Endothelial cell (in vitro differentiated cells): ENCODE measurements at regions not wholly inside any gene's neighbourhood (a gene's known extent, or its start where the extent isn't known, plus 50 kb on each side); places are given as distances from the start of the nearest gene placed in this dataset.

ENCODE experiments used
- DNase-seq: peaks from one replicate; pipeline ENCODE4 v3.0.0; 2021; ENCODE audit warnings: low spot score
- H3K27ac Mint-ChIP-seq: one replicate; pipeline ENCODE4 v1.8.0; 2021; ENCODE audit warnings: mixed read lengths, inconsistent platforms; ENCODE audit not compliant: unreplicated experiment
- H3K27me3 Mint-ChIP-seq: one replicate; pipeline ENCODE4 v1.8.0; 2021; ENCODE audit warnings: mild to moderate bottlenecking, moderate library complexity, mixed read lengths, inconsistent platforms; ENCODE audit not compliant: unreplicated experiment
- H3K36me3 Mint-ChIP-seq: one replicate; pipeline ENCODE4 v1.8.0; 2021; ENCODE audit warnings: mild to moderate bottlenecking, low read depth, mixed read lengths, inconsistent platforms; ENCODE audit not compliant: unreplicated experiment
- H3K4me1 Mint-ChIP-seq: one replicate; pipeline ENCODE4 v1.8.0; 2021; ENCODE audit warnings: mild to moderate bottlenecking, mixed read lengths, inconsistent platforms; ENCODE audit not compliant: unreplicated experiment
- H3K4me3 Mint-ChIP-seq: one replicate; pipeline ENCODE4 v1.8.0; 2021; ENCODE audit warnings: mild to moderate bottlenecking, mixed read lengths, inconsistent platforms; ENCODE audit not compliant: unreplicated experiment
- H3K9me3 Mint-ChIP-seq: one replicate; pipeline ENCODE4 v1.8.0; 2021; ENCODE audit warnings: mixed read lengths, inconsistent platforms; ENCODE audit not compliant: unreplicated experiment
- CTCF ChIP-seq: fragments of 200-600 bp; sonication (generic); IDR thresholded peaks from one replicate; pipeline ENCODE4 v1.5.0; 2021; ENCODE audit warnings: antibody characterized with exemption; ENCODE audit not compliant: unreplicated experiment

- H3K27me3 Mint-ChIP-seq, result no peaks in the 10 kb centered on the region
- no peaks in the 10 kb centered on the region for H3K36me3 Mint-ChIP-seq
- no peaks in the 10 kb centered on the region for H3K4me1 Mint-ChIP-seq
- no peaks in the 10 kb centered on the region for H3K9me3 Mint-ChIP-seq
- no peak overlapping the region for H3K4me3 Mint-ChIP-seq
- H3K27ac Mint-ChIP-seq, result no peak overlapping the region
- TF ChIP-seq CTCF, result no peak
- no peak for DNase-seq
Observed at GRCh38 chrX:125424536-125424935, 104.9 kb downstream of the TEX13C start.

GRCh38 chrX:125436855-125437254 lies 117.2 kb downstream of the TEX13C start:
- H3K27me3 Mint-ChIP-seq, result peaks cover 2% of the 10 kb centered on the region
- no peak overlapping the region for H3K27ac Mint-ChIP-seq
- no peak for DNase-seq
- no peak overlapping the region for H3K4me3 Mint-ChIP-seq
- peak; percentile 27 for TF ChIP-seq CTCF
- no peaks in the 10 kb centered on the region for H3K4me1 Mint-ChIP-seq
- H3K36me3 Mint-ChIP-seq, result no peaks in the 10 kb centered on the region
- H3K9me3 Mint-ChIP-seq, result no peaks in the 10 kb centered on the region

- no peaks in the 10 kb centered on the region for H3K27me3 Mint-ChIP-seq
- H3K36me3 Mint-ChIP-seq, result no peaks in the 10 kb centered on the region
- no peak overlapping the region for H3K4me3 Mint-ChIP-seq
- H3K4me1 Mint-ChIP-seq, result no peaks in the 10 kb centered on the region
- TF ChIP-seq CTCF, result no peak
- H3K9me3 Mint-ChIP-seq, result no peaks in the 10 kb centered on the region
- no peak for DNase-seq
- H3K27ac Mint-ChIP-seq, result no peak overlapping the region
Observed at GRCh38 chrX:125439194-125439849, 119.7 kb downstream of the TEX13C start.

GRCh38 chrX:125444659-125445058 lies 125.0 kb downstream of the TEX13C start:
- Mint-ChIP-seq H3K4me1 (no peaks in the 10 kb centered on the region), H3K36me3 (no peaks in the 10 kb centered on the region)

More at GRCh38 chrX:125444659-125445058, 125.0 kb downstream of the TEX13C start:
- H3K27ac Mint-ChIP-seq, result no peak overlapping the region
- no peak overlapping the region for H3K4me3 Mint-ChIP-seq
- H3K9me3 Mint-ChIP-seq, result no peaks in the 10 kb centered on the region
- TF ChIP-seq CTCF, result no peak
- peaks cover 2% of the 10 kb centered on the region for H3K27me3 Mint-ChIP-seq
- no peak for DNase-seq
